Choroid plexus epithelial cell (primary cell): ENCODE measurements at regions not wholly inside any gene's neighbourhood (a gene's known extent, or its start where the extent isn't known, plus 50 kb on each side); places are given as distances from the start of the nearest gene placed in this dataset.
"Not testable (repeated sequence)": the region's sequence is repeated elsewhere in the genome, so short reads cannot be mapped to it uniquely, and the experiment has no call there.

Experiments used
- DNase-seq: peaks from one replicate; pipeline ENCODE4 v3.0.0-alpha.2; 2010; ENCODE audit warnings: low read depth
- H3K4me3 ChIP-seq: 2 replicates; pipeline ENCODE4 v1.5.1; 2011; ENCODE audit warnings: low read depth, mild to moderate bottlenecking, control low read depth, low read length, moderate library complexity
- CTCF ChIP-seq: conservative IDR thresholded peaks from 2 replicates; pipeline ENCODE4 v1.5.1; 2011; ENCODE audit warnings: low read depth, mild to moderate bottlenecking, control low read depth, inconsistent platforms, low read length, moderate library complexity

- no peak for DNase-seq
- no peak overlapping the region for H3K4me3 ChIP-seq
- no peak for TF ChIP-seq CTCF
Measured at GRCh38 chrX:67094061-67094460, 449.8 kb upstream of the AR start.

- no peak for TF ChIP-seq CTCF
- DNase-seq, result no peak
- no peak overlapping the region for H3K4me3 ChIP-seq
Measured at GRCh38 chrX:67050760-67051159, 411.9 kb upstream of the EDA2R start.

GRCh38 chrX:67044866-67045265 is 406.0 kb upstream of the EDA2R start:
- no peak for TF ChIP-seq CTCF

GRCh38 chrX:67044029-67044653 is 405.3 kb upstream of the EDA2R start:
- H3K4me3 ChIP-seq, result no peak overlapping the region
- DNase-seq, result no peak
- no peak for TF ChIP-seq CTCF

More at GRCh38 chrX:67044866-67045265, 406.0 kb upstream of the EDA2R start:
- no peak overlapping the region for H3K4me3 ChIP-seq
- no peak for DNase-seq

GRCh38 chrX:67004451-67004850 is 365.6 kb upstream of the EDA2R start:
- no peak for DNase-seq
- no peak overlapping the region for H3K4me3 ChIP-seq
- TF ChIP-seq CTCF, result no peak

- no peak for DNase-seq
- H3K4me3 ChIP-seq, result no peak overlapping the region
- TF ChIP-seq CTCF, result no peak
Measured at GRCh38 chrX:66994729-66995128, 355.9 kb upstream of the EDA2R start.

GRCh38 chrX:66992077-66992476 is 353.2 kb upstream of the EDA2R start:
- DNase-seq, H3K4me3 ChIP-seq: not testable (repeated sequence)
